ENCODE measurements at regions not wholly inside any gene's neighbourhood (a gene's known extent, or its start where the extent isn't known, plus 50 kb on each side); places are given as distances from the start of the nearest gene placed in this dataset.

GRCh38 chr16:87552072-87552718 lies 50.1 kb upstream of the JPH3 start:
- no peak for DNase-seq

- no peak for DNase-seq
These were observed 50.8 kb upstream of the JPH3 start for GRCh38 chr16:87551487-87551886.

- peak; percentile 33 for DNase-seq
These were observed 51.8 kb upstream of the JPH3 start for GRCh38 chr16:87550495-87550961.

- no peak for DNase-seq
These were observed 52.4 kb upstream of the JPH3 start for GRCh38 chr16:87549627-87550494.

DNA sequence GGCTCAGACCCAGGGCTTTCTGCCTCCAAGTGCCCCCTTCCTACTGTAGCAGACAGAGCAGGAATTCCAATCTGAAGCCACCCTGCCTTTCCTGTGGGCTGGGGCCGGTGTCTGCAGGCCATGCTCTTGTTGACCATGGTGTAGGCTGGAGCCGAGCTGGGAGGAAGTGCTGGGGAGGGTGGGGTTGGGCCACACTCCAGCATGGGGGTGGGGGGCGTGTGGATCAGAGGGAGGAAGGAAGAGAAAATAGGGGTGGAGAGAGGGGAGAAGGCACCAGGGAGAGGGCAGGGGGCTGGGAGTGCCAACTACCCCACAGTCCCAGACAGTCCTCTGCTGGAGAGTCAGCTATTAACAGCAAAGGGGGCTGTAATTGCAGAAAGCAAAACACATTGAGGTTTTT lies 54.3 kb upstream of the JPH3 start:
- no peak for DNase-seq

GRCh38 chr16:87543436-87544191 lies 50.8 kb upstream of the ZCCHC14 start:
- no peak for DNase-seq

DNA sequence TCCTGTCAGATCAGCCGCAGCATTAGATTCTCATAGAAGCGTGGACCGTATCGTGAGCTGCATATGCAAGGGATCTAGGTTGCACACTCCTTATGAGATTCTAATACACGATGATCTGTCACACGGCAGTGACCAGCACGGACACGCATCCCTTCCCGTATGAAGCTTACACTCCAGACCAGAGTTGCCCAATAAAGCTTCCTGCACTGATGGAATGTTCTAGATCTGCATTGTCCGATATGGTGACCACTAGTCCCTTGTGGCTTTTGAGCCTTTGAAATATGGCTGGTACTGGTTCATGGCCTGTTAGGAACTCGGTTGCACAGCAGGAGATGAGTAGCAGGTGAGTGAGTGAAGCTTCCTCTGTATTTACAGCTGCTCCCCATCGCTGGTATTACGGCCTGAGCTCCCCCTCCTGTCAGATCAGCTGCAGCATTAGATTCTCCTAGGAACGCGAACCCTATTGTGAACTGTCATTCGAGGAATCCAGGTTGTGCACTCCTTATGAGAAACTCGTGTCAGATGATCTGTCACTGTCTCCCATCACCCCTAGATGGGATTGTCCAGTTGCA lies 49.8 kb upstream of the ZCCHC14 start:
- no peak for DNase-seq
